ENCODE measurements at regions not wholly inside any gene's neighbourhood (a gene's known extent, or its start where the extent isn't known, plus 50 kb on each side); places are given as distances from the start of the nearest gene placed in this dataset.

DNA sequence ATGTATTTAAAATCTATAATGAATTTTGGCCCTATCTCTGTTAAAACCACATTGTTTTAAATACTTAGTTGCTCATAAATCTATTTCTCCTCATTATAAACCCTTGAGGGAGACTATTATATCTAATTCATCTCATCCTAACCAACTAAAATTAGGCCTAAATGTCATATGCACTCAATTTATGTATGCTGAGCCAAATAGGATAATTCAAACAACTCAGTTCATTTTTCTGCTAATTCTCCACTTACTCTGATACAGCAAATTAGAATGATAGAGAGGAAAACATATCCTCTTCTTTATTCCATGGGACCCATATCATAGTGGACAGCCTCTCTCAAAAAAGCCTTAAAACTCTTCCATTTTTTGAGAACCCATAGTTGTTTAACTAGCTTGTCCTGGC lies 80.3 kb upstream of the TET2 start:
- no peaks in the 10 kb centered on the region for H3F3A ChIP-seq (ENCODE audit: insufficient read depth)
- no peak overlapping the region for H2AFZ ChIP-seq (ENCODE audit: low read depth, low read length, severe bottlenecking)
- TF ChIP-seq EZH2phosphoT487 (conservative IDR thresholded peaks at IDR 0.05; ENCODE audit: low read length) = no peak
- TF ChIP-seq, protein P1, sequence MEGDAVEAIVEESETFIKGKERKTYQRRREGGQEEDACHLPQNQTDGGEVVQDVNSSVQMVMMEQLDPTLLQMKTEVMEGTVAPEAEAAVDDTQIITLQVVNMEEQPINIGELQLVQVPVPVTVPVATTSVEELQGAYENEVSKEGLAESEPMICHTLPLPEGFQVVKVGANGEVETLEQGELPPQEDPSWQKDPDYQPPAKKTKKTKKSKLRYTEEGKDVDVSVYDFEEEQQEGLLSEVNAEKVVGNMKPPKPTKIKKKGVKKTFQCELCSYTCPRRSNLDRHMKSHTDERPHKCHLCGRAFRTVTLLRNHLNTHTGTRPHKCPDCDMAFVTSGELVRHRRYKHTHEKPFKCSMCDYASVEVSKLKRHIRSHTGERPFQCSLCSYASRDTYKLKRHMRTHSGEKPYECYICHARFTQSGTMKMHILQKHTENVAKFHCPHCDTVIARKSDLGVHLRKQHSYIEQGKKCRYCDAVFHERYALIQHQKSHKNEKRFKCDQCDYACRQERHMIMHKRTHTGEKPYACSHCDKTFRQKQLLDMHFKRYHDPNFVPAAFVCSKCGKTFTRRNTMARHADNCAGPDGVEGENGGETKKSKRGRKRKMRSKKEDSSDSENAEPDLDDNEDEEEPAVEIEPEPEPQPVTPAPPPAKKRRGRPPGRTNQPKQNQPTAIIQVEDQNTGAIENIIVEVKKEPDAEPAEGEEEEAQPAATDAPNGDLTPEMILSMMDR (IDR thresholded peaks at IDR 0.05; ENCODE audit: insufficient read depth, low read length, poor library complexity, severe bottlenecking) = no peak

DNA sequence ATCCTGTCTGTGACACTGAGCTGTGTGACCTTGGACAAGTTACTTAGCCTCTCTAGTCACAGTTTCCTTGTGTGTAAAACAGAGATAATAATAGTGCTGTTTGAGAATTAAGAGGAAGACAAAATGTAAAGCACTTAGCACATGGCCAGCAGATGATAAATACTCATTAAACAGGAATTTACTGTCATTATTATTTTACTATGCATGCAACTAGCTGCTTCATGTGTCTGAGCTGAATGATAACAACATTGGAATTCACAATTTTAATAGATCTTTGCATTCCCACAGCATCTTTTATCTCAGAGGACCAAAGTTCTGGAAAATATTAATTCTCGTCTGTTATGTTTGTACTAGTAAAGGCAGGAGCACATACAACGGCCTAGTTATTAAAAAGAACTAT lies 79.2 kb upstream of the TET2 start:
- H3F3A ChIP-seq (ENCODE audit: insufficient read depth) = no peaks in the 10 kb centered on the region
- H3K27me3 ChIP-seq (ENCODE audit: low read length) = no peaks in the 10 kb centered on the region
- TF ChIP-seq, protein P1 (IDR thresholded peaks at IDR 0.05; ENCODE audit: insufficient read depth, low read length, poor library complexity, severe bottlenecking) = no peak
- no peak for TF ChIP-seq EZH2phosphoT487 (conservative IDR thresholded peaks at IDR 0.05; ENCODE audit: low read length)
- no peaks in the 10 kb centered on the region for H3K9me2 ChIP-seq (replicated peaks; ENCODE audit: insufficient read depth, low read length)
- H3K36me3 ChIP-seq (ENCODE audit: low read length) = no peaks in the 10 kb centered on the region
- no peak overlapping the region for H3K4me2 ChIP-seq (ENCODE audit: low read depth, low read length, poor library complexity, severe bottlenecking)
- H2AFZ ChIP-seq (ENCODE audit: low read depth, low read length, severe bottlenecking) = no peak overlapping the region
- no peak overlapping the region for H3K9ac ChIP-seq (ENCODE audit: low read length)
- no peaks in the 10 kb centered on the region for H4K20me1 ChIP-seq (ENCODE audit: low read depth, low read length)
- H3K27ac ChIP-seq (ENCODE audit: low read depth, low read length) = no peak overlapping the region
- no peaks in the 10 kb centered on the region for H3K9me3 ChIP-seq (ENCODE audit: insufficient read depth, low read length)
- H3K4me3 ChIP-seq (ENCODE audit: insufficient read depth, low read length, poor library complexity, severe bottlenecking) = no peak overlapping the region
- H3K79me2 ChIP-seq (ENCODE audit: insufficient read depth, low read length) = no peaks in the 10 kb centered on the region

More for the DNA sequence above, 80.3 kb upstream of the TET2 start:
- no peak overlapping the region for H3K4me3 ChIP-seq (ENCODE audit: insufficient read depth, low read length, poor library complexity, severe bottlenecking)
- no peak overlapping the region for H3K4me2 ChIP-seq (ENCODE audit: low read depth, low read length, poor library complexity, severe bottlenecking)
- H3K36me3 ChIP-seq (ENCODE audit: low read length) = no peaks in the 10 kb centered on the region
- no peaks in the 10 kb centered on the region for H3K9me3 ChIP-seq (ENCODE audit: insufficient read depth, low read length)
- H3K27me3 ChIP-seq (ENCODE audit: low read length) = no peaks in the 10 kb centered on the region
- H3K9me2 ChIP-seq (replicated peaks; ENCODE audit: insufficient read depth, low read length) = no peaks in the 10 kb centered on the region
- H3K79me2 ChIP-seq (ENCODE audit: insufficient read depth, low read length) = no peaks in the 10 kb centered on the region
- H3K9ac ChIP-seq (ENCODE audit: low read length) = no peak overlapping the region
- no peaks in the 10 kb centered on the region for H4K20me1 ChIP-seq (ENCODE audit: low read depth, low read length)
- no peak overlapping the region for H3K27ac ChIP-seq (ENCODE audit: low read depth, low read length)

DNA sequence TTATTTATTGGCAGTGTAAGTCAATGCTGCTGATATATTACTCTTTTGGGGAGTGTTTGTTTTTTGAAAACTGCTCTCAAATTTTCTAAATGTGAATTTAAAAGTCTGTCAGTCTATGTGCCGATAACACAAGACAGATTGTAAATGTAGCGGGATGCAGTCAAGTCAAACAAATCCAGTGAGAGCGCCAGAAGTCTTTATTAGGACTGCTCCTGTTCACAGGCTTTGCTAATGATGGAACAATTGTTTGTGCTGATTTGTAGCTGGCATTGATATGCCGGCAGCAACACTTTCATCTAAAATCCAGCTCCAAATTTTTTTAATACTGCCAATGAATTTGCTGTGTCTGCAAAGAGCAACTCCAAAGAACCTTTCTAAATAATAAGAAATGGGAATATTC lies 78.7 kb upstream of the TET2 start:
- no peaks in the 10 kb centered on the region for H4K20me1 ChIP-seq (ENCODE audit: low read depth, low read length)
- no peaks in the 10 kb centered on the region for H3F3A ChIP-seq (ENCODE audit: insufficient read depth)
- H3K4me3 ChIP-seq (ENCODE audit: insufficient read depth, low read length, poor library complexity, severe bottlenecking) = no peak overlapping the region
- no peaks in the 10 kb centered on the region for H3K36me3 ChIP-seq (ENCODE audit: low read length)
- no peaks in the 10 kb centered on the region for H3K9me3 ChIP-seq (ENCODE audit: insufficient read depth, low read length)
- H3K9ac ChIP-seq (ENCODE audit: low read length) = no peak overlapping the region
- no peaks in the 10 kb centered on the region for H3K27me3 ChIP-seq (ENCODE audit: low read length)
- no peaks in the 10 kb centered on the region for H3K79me2 ChIP-seq (ENCODE audit: insufficient read depth, low read length)
- no peak overlapping the region for H2AFZ ChIP-seq (ENCODE audit: low read depth, low read length, severe bottlenecking)
- no peak for TF ChIP-seq EZH2phosphoT487 (conservative IDR thresholded peaks at IDR 0.05; ENCODE audit: low read length)
- TF ChIP-seq, protein P1 (IDR thresholded peaks at IDR 0.05; ENCODE audit: insufficient read depth, low read length, poor library complexity, severe bottlenecking) = no peak
- no peak overlapping the region for H3K4me2 ChIP-seq (ENCODE audit: low read depth, low read length, poor library complexity, severe bottlenecking)
- H3K27ac ChIP-seq (ENCODE audit: low read depth, low read length) = no peak overlapping the region
- H3K9me2 ChIP-seq (replicated peaks; ENCODE audit: insufficient read depth, low read length) = no peaks in the 10 kb centered on the region

Data from SU-DHL-6 (cell line).